ENCODE measurements at regions not wholly inside any gene's neighbourhood (a gene's known extent, or its start where the extent isn't known, plus 50 kb on each side); places are given as distances from the start of the nearest gene placed in this dataset.

DNA sequence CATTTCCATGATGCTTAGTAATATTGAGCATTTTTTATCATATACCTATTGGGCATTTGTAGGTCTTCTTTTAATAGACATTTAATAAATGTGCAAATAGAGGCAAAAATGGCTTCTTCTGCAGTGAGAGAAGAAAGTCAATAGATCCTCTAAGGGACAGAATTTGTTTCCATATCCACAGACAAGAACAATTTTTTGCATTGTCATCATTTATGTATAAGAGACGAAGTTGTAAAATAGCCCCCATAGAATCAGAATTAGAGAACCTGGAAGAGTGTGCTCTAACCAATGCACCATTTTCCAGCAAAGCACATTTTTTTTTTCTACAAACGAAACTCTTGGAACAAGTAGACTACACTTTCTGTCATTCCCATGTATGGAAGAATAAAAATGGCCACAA, 365.1 kb upstream of the PDE3A start:
- H3K79me2 ChIP-seq (ENCODE audit: insufficient read depth, low read length): no peaks in the 10 kb centered on the region
- no peaks in the 10 kb centered on the region for H3K4me1 ChIP-seq (ENCODE audit: control insufficient read depth in 1 of 2, insufficient read depth in 2 of 2, low read length in 2 of 2)
- no peaks in the 10 kb centered on the region for H3K27me3 ChIP-seq (ENCODE audit: control insufficient read depth in 2 of 2, insufficient read depth in 2 of 2, low read length in 2 of 2)
- H3K9ac ChIP-seq (ENCODE audit: insufficient read depth, low read length, poor library complexity, severe bottlenecking): no peak overlapping the region
- Mint-ChIP-seq H3K4me3 (no peak overlapping the region), H3K36me3 (no peaks in the 10 kb centered on the region), H3K4me1 (no peaks in the 10 kb centered on the region), H3K27me3 (ENCODE audit: low read depth in 3 of 3) (peaks cover 0 to 1% (median 1%) of the 10 kb centered on the region in 3 donors), H3K27ac (no peak overlapping the region), H3K9me3 (no peaks in the 10 kb centered on the region)
- no peak for DNase-seq
- no peak overlapping the region for H3K4me2 ChIP-seq (replicated peaks; ENCODE audit: extremely low read depth, low read length, poor library complexity, severe bottlenecking)
- H3K27ac ChIP-seq (ENCODE audit: low read depth in 1 of 2, low read length in 2 of 2): no peak overlapping the region
- no peak overlapping the region for H3K4me3 ChIP-seq (replicated peaks in 1 of 3; ENCODE audit: low read depth in 2 of 3, low read length in 3 of 3)
- H4K20me1 ChIP-seq (ENCODE audit: insufficient read depth, low read length): no peaks in the 10 kb centered on the region
- no CpG with 5 or more reads among the region's 2 CpGs for WGBS (ENCODE audit: insufficient coverage)
- H2AFZ ChIP-seq (ENCODE audit: insufficient read depth, low read depth, low read length, poor library complexity, severe bottlenecking): no peak overlapping the region
- H3K36me3 ChIP-seq (replicated peaks in 1 of 2; ENCODE audit: control insufficient read depth in 1 of 2, insufficient read depth in 2 of 2, low read length in 2 of 2): no peaks in the 10 kb centered on the region
- TF ChIP-seq, protein P1, sequence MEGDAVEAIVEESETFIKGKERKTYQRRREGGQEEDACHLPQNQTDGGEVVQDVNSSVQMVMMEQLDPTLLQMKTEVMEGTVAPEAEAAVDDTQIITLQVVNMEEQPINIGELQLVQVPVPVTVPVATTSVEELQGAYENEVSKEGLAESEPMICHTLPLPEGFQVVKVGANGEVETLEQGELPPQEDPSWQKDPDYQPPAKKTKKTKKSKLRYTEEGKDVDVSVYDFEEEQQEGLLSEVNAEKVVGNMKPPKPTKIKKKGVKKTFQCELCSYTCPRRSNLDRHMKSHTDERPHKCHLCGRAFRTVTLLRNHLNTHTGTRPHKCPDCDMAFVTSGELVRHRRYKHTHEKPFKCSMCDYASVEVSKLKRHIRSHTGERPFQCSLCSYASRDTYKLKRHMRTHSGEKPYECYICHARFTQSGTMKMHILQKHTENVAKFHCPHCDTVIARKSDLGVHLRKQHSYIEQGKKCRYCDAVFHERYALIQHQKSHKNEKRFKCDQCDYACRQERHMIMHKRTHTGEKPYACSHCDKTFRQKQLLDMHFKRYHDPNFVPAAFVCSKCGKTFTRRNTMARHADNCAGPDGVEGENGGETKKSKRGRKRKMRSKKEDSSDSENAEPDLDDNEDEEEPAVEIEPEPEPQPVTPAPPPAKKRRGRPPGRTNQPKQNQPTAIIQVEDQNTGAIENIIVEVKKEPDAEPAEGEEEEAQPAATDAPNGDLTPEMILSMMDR (IDR thresholded peaks at IDR 0.05): no peak
- H3K9me3 ChIP-seq (replicated peaks in 1 of 2; ENCODE audit: control insufficient read depth in 1 of 2, insufficient read depth in 1 of 2, low read length in 2 of 2): no peaks in the 10 kb centered on the region
- intact Hi-C loops (cut with micrococcal nuclease): no loop called here

DNA sequence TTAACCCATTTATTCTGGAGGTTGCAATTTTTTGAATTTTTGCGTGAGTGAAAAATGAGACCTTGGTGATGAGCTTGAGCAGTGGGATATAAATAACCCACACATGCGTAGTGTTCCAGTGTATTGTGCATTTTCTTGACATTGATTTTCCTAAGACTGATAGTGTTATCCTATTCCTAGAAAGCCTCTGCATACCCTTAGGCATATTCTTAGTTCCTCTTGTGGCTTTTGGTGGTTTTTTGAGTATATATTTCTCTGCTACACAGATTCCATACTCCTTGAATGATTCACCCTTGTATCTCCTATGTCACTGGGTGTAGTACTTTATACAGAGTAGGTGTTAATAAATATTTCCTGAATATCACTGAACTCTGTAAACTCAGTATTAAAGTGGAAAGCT, 363.4 kb upstream of the PDE3A start:
- no peaks in the 10 kb centered on the region for H3K4me1 Mint-ChIP-seq
- no peak overlapping the region for H2AFZ ChIP-seq (ENCODE audit: insufficient read depth, low read depth, low read length, poor library complexity, severe bottlenecking)
- H3K4me1 ChIP-seq (ENCODE audit: control insufficient read depth in 1 of 2, insufficient read depth in 2 of 2, low read length in 2 of 2): no peaks in the 10 kb centered on the region
- H3K27me3 ChIP-seq (ENCODE audit: control insufficient read depth in 2 of 2, insufficient read depth in 2 of 2, low read length in 2 of 2): no peaks in the 10 kb centered on the region
- no peak overlapping the region for H3K4me3 ChIP-seq (replicated peaks in 1 of 3; ENCODE audit: low read depth in 2 of 3, low read length in 3 of 3)
- H3K27me3 Mint-ChIP-seq (ENCODE audit: low read depth in 3 of 3): peaks cover 0 to 1% (median 1%) of the 10 kb centered on the region in 3 donors
- H4K20me1 ChIP-seq (ENCODE audit: insufficient read depth, low read length): no peaks in the 10 kb centered on the region
- TF ChIP-seq, protein P1 (IDR thresholded peaks at IDR 0.05): no peak
- no peak overlapping the region for H3K4me2 ChIP-seq (replicated peaks; ENCODE audit: extremely low read depth, low read length, poor library complexity, severe bottlenecking)
- H3K9me3 Mint-ChIP-seq: peaks cover 0 to 5% (median 4%) of the 10 kb centered on the region in 7 donors
- DNase-seq: no peak
- intact Hi-C loops (cut with micrococcal nuclease): no loop called here
- H3K79me2 ChIP-seq (ENCODE audit: insufficient read depth, low read length): no peaks in the 10 kb centered on the region
- no CpG with 5 or more reads among the region's 2 CpGs for WGBS (ENCODE audit: insufficient coverage)
- H3K27ac Mint-ChIP-seq: no peak overlapping the region
- no peaks in the 10 kb centered on the region for H3K36me3 Mint-ChIP-seq
- no peaks in the 10 kb centered on the region for H3K36me3 ChIP-seq (replicated peaks in 1 of 2; ENCODE audit: control insufficient read depth in 1 of 2, insufficient read depth in 2 of 2, low read length in 2 of 2)
- H3K4me3 Mint-ChIP-seq: no peak overlapping the region
- peaks cover 3 to 4% of the 10 kb centered on the region in 2 donors for H3K9me3 ChIP-seq (replicated peaks in 1 of 2; ENCODE audit: control insufficient read depth in 1 of 2, insufficient read depth in 1 of 2, low read length in 2 of 2)
- H3K27ac ChIP-seq (ENCODE audit: low read depth in 1 of 2, low read length in 2 of 2): no peak overlapping the region
- H3K9ac ChIP-seq (ENCODE audit: insufficient read depth, low read length, poor library complexity, severe bottlenecking): no peak overlapping the region
